ENCODE measurements at regions not wholly inside any gene's neighbourhood (a gene's known extent, or its start where the extent isn't known, plus 50 kb on each side); places are given as distances from the start of the nearest gene placed in this dataset.

DNA sequence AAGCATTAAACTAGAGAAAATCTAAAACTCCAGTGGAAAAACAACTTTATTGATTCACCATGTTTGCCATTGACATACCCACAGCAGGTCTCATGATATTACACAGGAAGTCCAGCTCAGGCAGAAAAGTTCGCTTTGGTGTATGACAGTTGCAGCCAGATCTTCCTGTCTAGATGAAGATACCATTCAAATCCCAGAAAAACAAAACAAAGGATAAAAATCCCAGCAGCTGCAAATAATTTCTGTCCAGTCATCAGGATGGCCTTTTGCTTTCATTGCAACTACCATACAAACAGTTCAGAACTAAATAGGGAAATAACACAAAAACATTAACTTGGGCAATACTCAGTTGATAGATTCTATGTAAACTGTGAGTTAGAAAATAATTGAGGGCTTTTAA lies 136.0 kb upstream of the NREP start:
- TF ChIP-seq TAF1 (IDR thresholded peaks at IDR 0.05; ENCODE audit: low read depth) = no peak
- TF ChIP-seq, protein P1, sequence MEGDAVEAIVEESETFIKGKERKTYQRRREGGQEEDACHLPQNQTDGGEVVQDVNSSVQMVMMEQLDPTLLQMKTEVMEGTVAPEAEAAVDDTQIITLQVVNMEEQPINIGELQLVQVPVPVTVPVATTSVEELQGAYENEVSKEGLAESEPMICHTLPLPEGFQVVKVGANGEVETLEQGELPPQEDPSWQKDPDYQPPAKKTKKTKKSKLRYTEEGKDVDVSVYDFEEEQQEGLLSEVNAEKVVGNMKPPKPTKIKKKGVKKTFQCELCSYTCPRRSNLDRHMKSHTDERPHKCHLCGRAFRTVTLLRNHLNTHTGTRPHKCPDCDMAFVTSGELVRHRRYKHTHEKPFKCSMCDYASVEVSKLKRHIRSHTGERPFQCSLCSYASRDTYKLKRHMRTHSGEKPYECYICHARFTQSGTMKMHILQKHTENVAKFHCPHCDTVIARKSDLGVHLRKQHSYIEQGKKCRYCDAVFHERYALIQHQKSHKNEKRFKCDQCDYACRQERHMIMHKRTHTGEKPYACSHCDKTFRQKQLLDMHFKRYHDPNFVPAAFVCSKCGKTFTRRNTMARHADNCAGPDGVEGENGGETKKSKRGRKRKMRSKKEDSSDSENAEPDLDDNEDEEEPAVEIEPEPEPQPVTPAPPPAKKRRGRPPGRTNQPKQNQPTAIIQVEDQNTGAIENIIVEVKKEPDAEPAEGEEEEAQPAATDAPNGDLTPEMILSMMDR (IDR thresholded peaks at IDR 0.05; ENCODE audit: poor library complexity, severe bottlenecking) = no peak
- TF ChIP-seq, protein P2, sequence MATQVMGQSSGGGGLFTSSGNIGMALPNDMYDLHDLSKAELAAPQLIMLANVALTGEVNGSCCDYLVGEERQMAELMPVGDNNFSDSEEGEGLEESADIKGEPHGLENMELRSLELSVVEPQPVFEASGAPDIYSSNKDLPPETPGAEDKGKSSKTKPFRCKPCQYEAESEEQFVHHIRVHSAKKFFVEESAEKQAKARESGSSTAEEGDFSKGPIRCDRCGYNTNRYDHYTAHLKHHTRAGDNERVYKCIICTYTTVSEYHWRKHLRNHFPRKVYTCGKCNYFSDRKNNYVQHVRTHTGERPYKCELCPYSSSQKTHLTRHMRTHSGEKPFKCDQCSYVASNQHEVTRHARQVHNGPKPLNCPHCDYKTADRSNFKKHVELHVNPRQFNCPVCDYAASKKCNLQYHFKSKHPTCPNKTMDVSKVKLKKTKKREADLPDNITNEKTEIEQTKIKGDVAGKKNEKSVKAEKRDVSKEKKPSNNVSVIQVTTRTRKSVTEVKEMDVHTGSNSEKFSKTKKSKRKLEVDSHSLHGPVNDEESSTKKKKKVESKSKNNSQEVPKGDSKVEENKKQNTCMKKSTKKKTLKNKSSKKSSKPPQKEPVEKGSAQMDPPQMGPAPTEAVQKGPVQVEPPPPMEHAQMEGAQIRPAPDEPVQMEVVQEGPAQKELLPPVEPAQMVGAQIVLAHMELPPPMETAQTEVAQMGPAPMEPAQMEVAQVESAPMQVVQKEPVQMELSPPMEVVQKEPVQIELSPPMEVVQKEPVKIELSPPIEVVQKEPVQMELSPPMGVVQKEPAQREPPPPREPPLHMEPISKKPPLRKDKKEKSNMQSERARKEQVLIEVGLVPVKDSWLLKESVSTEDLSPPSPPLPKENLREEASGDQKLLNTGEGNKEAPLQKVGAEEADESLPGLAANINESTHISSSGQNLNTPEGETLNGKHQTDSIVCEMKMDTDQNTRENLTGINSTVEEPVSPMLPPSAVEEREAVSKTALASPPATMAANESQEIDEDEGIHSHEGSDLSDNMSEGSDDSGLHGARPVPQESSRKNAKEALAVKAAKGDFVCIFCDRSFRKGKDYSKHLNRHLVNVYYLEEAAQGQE (IDR thresholded peaks at IDR 0.05; ENCODE audit: borderline replicate concordance) = no peak

Data from neural cell (in vitro differentiated cells).